H9 (cell line): ENCODE measurements at regions not wholly inside any gene's neighbourhood (a gene's known extent, or its start where the extent isn't known, plus 50 kb on each side); places are given as distances from the start of the nearest gene placed in this dataset.

Experiments
- DNase-seq: peaks from one replicate; pipeline ENCODE4 v3.0.0-alpha.2; 2017
- H2AFZ ChIP-seq: one replicate; pipeline ENCODE4 v1.6.1; 2013; ENCODE audit warnings: mild to moderate bottlenecking, low read length, control low read depth, moderate library complexity
- H2AK5ac ChIP-seq: 2 replicates; pipeline ENCODE4 v1.6.1; 2013; ENCODE audit warnings: low read length, control low read depth, mixed read lengths; ENCODE audit not compliant: insufficient read length
- H2BK120ac ChIP-seq: one replicate; pipeline ENCODE4 v1.6.1; 2013; ENCODE audit warnings: low read depth, mild to moderate bottlenecking, low read length, control low read depth, inconsistent platforms; ENCODE audit not compliant: poor library complexity, severe bottlenecking
- H2BK12ac ChIP-seq: 2 replicates; pipeline ENCODE4 v1.6.1; 2013; ENCODE audit warnings: low read length, control low read depth, mixed read lengths, low read depth; ENCODE audit not compliant: insufficient read length
- H2BK15ac ChIP-seq: 2 replicates; pipeline ENCODE4 v1.6.1; 2013; ENCODE audit warnings: low read depth, low read length, control low read depth
- H2BK20ac ChIP-seq: one replicate; pipeline ENCODE4 v1.6.1; 2013; ENCODE audit warnings: low read depth, mild to moderate bottlenecking, low read length, control low read depth, inconsistent platforms; ENCODE audit not compliant: poor library complexity, severe bottlenecking
- H2BK5ac ChIP-seq: 2 replicates; pipeline ENCODE4 v1.6.1; 2013; ENCODE audit warnings: low read length, control low read depth, mixed read lengths; ENCODE audit not compliant: insufficient read length
- H3K14ac ChIP-seq: 2 replicates; pipeline ENCODE4 v1.6.1; 2013; ENCODE audit warnings: low read length, control low read depth; ENCODE audit not compliant: insufficient read depth
- H3K18ac ChIP-seq: 2 replicates; pipeline ENCODE4 v1.6.1; 2013; ENCODE audit warnings: low read depth, mild to moderate bottlenecking, mixed read lengths, low read length, control low read depth; ENCODE audit not compliant: insufficient read length
- H3K23ac ChIP-seq: 2 replicates; pipeline ENCODE4 v1.6.1; 2013; ENCODE audit warnings: low read length, control low read depth, mixed read lengths, low read depth; ENCODE audit not compliant: insufficient read length
- H3K23me2 ChIP-seq: 2 replicates; pipeline ENCODE4 v1.6.1; 2013; ENCODE audit warnings: low read depth, mild to moderate bottlenecking, mixed read lengths, low read length, control low read depth; ENCODE audit not compliant: insufficient read length, poor library complexity, severe bottlenecking
- H3K27ac ChIP-seq: 2 replicates; pipeline ENCODE4 v1.5.1; 2013; ENCODE audit warnings: low read length, control low read depth, mixed read lengths, low read depth; ENCODE audit not compliant: insufficient read length
- H3K27me3 ChIP-seq: 2 replicates; pipeline ENCODE4 v1.6.1; 2013; ENCODE audit warnings: low read length, control low read depth, inconsistent platforms; ENCODE audit not compliant: insufficient read depth
- H3K4ac ChIP-seq: 2 replicates; pipeline ENCODE4 v1.6.1; 2013; ENCODE audit warnings: low read depth, mild to moderate bottlenecking, control low read depth, inconsistent platforms, low read length, moderate library complexity
- H3K4me1 ChIP-seq: 2 replicates; pipeline ENCODE4 v1.6.1; 2013; ENCODE audit warnings: low read length, control low read depth, inconsistent platforms; ENCODE audit not compliant: insufficient read depth
- H3K4me2 ChIP-seq: 2 replicates; pipeline ENCODE4 v1.6.1; 2013; ENCODE audit warnings: low read length, control low read depth, mixed read lengths; ENCODE audit not compliant: insufficient read length, insufficient read depth
- H3K56ac ChIP-seq: 2 replicates; pipeline ENCODE4 v1.6.1; 2013; ENCODE audit warnings: low read depth, mild to moderate bottlenecking, mixed read lengths, low read length, control low read depth; ENCODE audit not compliant: insufficient read length
- H3K79me1 ChIP-seq: 2 replicates; pipeline ENCODE4 v1.6.1; 2013; ENCODE audit warnings: low read depth, mild to moderate bottlenecking, moderate library complexity, low read length, control low read depth, inconsistent platforms; ENCODE audit not compliant: insufficient read depth, poor library complexity, severe bottlenecking
- H3K79me2 ChIP-seq: 2 replicates; pipeline ENCODE4 v1.6.1; 2013; ENCODE audit warnings: low read length, control low read depth, inconsistent platforms; ENCODE audit not compliant: insufficient read depth
- H3K9ac ChIP-seq: 2 replicates; pipeline ENCODE4 v1.6.1; 2013; ENCODE audit warnings: low read length, control low read depth, mixed read lengths; ENCODE audit not compliant: insufficient read length; ENCODE audit errors: extremely low read depth
- H3K9me3 ChIP-seq: one replicate; pipeline ENCODE4 v1.6.1; 2013; ENCODE audit warnings: low read depth, low read length, inconsistent platforms; ENCODE audit not compliant: control insufficient read depth
- H3T11ph ChIP-seq: one replicate; pipeline ENCODE4 v1.6.1; 2013; ENCODE audit warnings: mild to moderate bottlenecking, low read length, control low read depth, inconsistent platforms
- H4K20me1 ChIP-seq: one replicate; pipeline ENCODE4 v1.6.1; 2013; ENCODE audit not compliant: control insufficient read depth, insufficient read length, insufficient read depth
- H4K5ac ChIP-seq: 2 replicates; pipeline ENCODE4 v1.6.1; 2013; ENCODE audit warnings: low read depth, mild to moderate bottlenecking, mixed read lengths, low read length, control low read depth; ENCODE audit not compliant: insufficient read length
- H4K8ac ChIP-seq: replicated peaks from 2 replicates; pipeline ENCODE4 v1.6.1; 2013; ENCODE audit warnings: low read length, control low read depth, mixed read lengths, low read depth; ENCODE audit not compliant: insufficient read length
- H4K91ac ChIP-seq: 2 replicates; pipeline ENCODE4 v1.6.1; 2013; ENCODE audit warnings: low read depth, mild to moderate bottlenecking, moderate library complexity, mixed read lengths, low read length, control low read depth; ENCODE audit not compliant: insufficient read length
- H3K27ac Mint-ChIP-seq, 3 experiments: 2 replicates in 2 of 3; 3 replicates in 1 of 3; pipeline ENCODE4 v1.8.0; 2020 to 2021; ENCODE audit warnings: mixed read lengths in 3 of 3, mild to moderate bottlenecking in 1 of 3, moderate library complexity in 1 of 3
- H3K27me3 Mint-ChIP-seq: 2 replicates; pipeline ENCODE4 v1.8.0; 2021; ENCODE audit warnings: low read depth, mild to moderate bottlenecking, moderate library complexity, mixed read lengths
- H3K36me3 Mint-ChIP-seq, 3 experiments: 2 replicates in 2 of 3; 3 replicates in 1 of 3; pipeline ENCODE4 v1.8.0; 2020 to 2021; ENCODE audit warnings: low read depth in 3 of 3, mixed read lengths in 3 of 3; ENCODE audit not compliant: insufficient read depth in 1 of 3
- H3K4me1 Mint-ChIP-seq, 2 experiments: 2 replicates each; pipeline ENCODE4 v1.8.0; 2020; ENCODE audit warnings: mixed read lengths in 2 of 2
- H3K4me3 Mint-ChIP-seq, 2 experiments: 2 replicates in 1 of 2; 3 replicates in 1 of 2; pipeline ENCODE4 v1.8.0; 2020 to 2021; ENCODE audit warnings: mild to moderate bottlenecking in 2 of 2, mixed read lengths in 2 of 2, moderate library complexity in 1 of 2
- H3K9me3 Mint-ChIP-seq, 2 experiments: 2 replicates in 1 of 2; 3 replicates in 1 of 2; pipeline ENCODE4 v1.8.0; 2020; ENCODE audit warnings: mild to moderate bottlenecking in 2 of 2, mixed read lengths in 2 of 2, moderate library complexity in 1 of 2
- WGBS: extraction: QIAGEN DNeasy Blood & Tissue Kit; methylation state at CpG from one replicate; pipeline ENCODE4 v1.1.7; 2013; ENCODE audit warnings: missing lambda C conversion rate, low lambda C conversion rate, mixed read lengths; ENCODE audit not compliant: insufficient read length; ENCODE audit errors: extremely low coverage; 5-methylcytosine and 5-hydroxymethylcytosine counted together
- TF ChIP-seq, protein P1 (sequence below): fragments of 200-600 bp; sonication (generic); conservative IDR thresholded peaks from 3 replicates; pipeline ENCODE4 v1.8.0; 2021; ENCODE audit warnings: antibody characterized with exemption, mild to moderate bottlenecking

DNA sequence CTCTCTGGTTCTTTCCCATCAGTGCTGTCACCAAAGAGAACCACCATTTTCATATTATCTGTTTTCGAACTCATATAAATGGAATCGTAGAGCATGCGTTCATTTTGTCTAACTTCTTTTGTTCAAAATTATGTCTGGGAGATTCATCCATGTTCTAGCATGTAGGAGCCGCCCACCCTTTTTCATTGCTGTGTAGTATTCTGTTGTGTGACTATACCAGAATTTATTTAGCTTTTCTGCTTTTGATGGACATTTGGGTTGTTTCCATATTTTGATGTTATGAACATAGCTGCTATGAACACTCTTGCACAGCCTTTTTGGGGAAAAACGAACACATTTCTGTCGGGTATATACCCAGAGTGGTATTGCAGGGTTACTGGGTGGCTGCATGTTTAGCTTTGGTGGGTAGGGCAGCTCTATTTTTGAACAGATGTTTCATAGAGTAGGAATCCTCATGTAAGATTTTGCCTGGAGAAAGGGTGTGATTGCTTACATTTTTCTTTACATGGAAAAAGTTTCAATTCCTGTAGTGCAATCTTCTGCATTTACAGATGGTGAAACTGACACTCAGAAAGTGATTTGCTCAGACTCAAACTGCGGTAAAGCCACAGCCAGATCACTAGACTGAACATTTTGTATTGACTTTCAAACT is 100.2 kb upstream of the IL12B start:
- Histone ChIP-seq H2BK20ac (no peak overlapping the region), H2BK5ac (no peak overlapping the region), H2AK5ac (no peak overlapping the region), H3T11ph (no peak overlapping the region), H3K18ac (no peak overlapping the region), H3K4me2 (no peak overlapping the region), H3K27me3 (no peaks in the 10 kb centered on the region), H4K5ac (no peak overlapping the region), H3K23me2 (no peaks in the 10 kb centered on the region), H3K9me3 (no peaks in the 10 kb centered on the region), H3K4me1 (no peaks in the 10 kb centered on the region), H3K27ac (no peak overlapping the region), H3K56ac (no peak overlapping the region), H2AFZ (no peak overlapping the region), H3K79me1 (no peaks in the 10 kb centered on the region), H2BK15ac (no peak overlapping the region), H2BK120ac (no peak overlapping the region), H3K9ac (no peak overlapping the region), H2BK12ac (no peak overlapping the region), H4K8ac (no peak overlapping the region), H4K20me1 (no peaks in the 10 kb centered on the region), H3K4ac (no peak overlapping the region), H3K23ac (no peak overlapping the region), H3K14ac (no peak overlapping the region), H3K79me2 (no peaks in the 10 kb centered on the region), H4K91ac (no peak overlapping the region)
- H3K27me3 Mint-ChIP-seq, result peaks cover 3% of the 10 kb centered on the region
- WGBS, result no CpG with 5 or more reads among the region's 7 CpGs
- H3K4me1 Mint-ChIP-seq, result no peaks in the 10 kb centered on the region
- H3K4me3 Mint-ChIP-seq, result no peak overlapping the region
- no peaks in the 10 kb centered on the region for H3K36me3 Mint-ChIP-seq
- H3K27ac Mint-ChIP-seq, result no peak overlapping the region
- H3K9me3 Mint-ChIP-seq, result no peaks in the 10 kb centered on the region
- DNase-seq, result no peak
- TF ChIP-seq, protein P1, sequence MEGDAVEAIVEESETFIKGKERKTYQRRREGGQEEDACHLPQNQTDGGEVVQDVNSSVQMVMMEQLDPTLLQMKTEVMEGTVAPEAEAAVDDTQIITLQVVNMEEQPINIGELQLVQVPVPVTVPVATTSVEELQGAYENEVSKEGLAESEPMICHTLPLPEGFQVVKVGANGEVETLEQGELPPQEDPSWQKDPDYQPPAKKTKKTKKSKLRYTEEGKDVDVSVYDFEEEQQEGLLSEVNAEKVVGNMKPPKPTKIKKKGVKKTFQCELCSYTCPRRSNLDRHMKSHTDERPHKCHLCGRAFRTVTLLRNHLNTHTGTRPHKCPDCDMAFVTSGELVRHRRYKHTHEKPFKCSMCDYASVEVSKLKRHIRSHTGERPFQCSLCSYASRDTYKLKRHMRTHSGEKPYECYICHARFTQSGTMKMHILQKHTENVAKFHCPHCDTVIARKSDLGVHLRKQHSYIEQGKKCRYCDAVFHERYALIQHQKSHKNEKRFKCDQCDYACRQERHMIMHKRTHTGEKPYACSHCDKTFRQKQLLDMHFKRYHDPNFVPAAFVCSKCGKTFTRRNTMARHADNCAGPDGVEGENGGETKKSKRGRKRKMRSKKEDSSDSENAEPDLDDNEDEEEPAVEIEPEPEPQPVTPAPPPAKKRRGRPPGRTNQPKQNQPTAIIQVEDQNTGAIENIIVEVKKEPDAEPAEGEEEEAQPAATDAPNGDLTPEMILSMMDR, result no peak
